DND-41 (cell line): ENCODE measurements at regions not wholly inside any gene's neighbourhood (a gene's known extent, or its start where the extent isn't known, plus 50 kb on each side); places are given as distances from the start of the nearest gene placed in this dataset.

Experiments
- ATAC-seq: fragments of 200-7000 bp; cut with Tn5 transposase; 3 replicates; pipeline ENCODE4 v1.9.1; 2021; ENCODE audit warnings: low read depth; ENCODE audit not compliant: insufficient read depth
- DNase-seq: peaks from one replicate; pipeline ENCODE4 v3.0.0-alpha.2; 2020
- H2AFZ ChIP-seq: 2 replicates; pipeline ENCODE4 v1.6.0; 2012; ENCODE audit warnings: low read depth, low read length
- H3K27ac ChIP-seq: 2 replicates; pipeline ENCODE4 v1.5.1; 2012; ENCODE audit warnings: low read length, inconsistent platforms
- H3K27me3 ChIP-seq: fragments of 200-600 bp; sonication (generic); 2 replicates; pipeline ENCODE4 v1.6.0; 2012; ENCODE audit warnings: low read length, mild to moderate bottlenecking, inconsistent platforms; ENCODE audit not compliant: insufficient read depth, poor library complexity
- H3K36me3 ChIP-seq: 2 replicates; pipeline ENCODE4 v1.5.1; 2012; ENCODE audit warnings: low read length, inconsistent platforms; ENCODE audit not compliant: insufficient read depth
- H3K4me1 ChIP-seq: 2 replicates; pipeline ENCODE4 v1.5.1; 2012; ENCODE audit warnings: mild to moderate bottlenecking, low read length; ENCODE audit not compliant: insufficient read depth
- H3K4me2 ChIP-seq: 2 replicates; pipeline ENCODE4 v1.6.0; 2012; ENCODE audit warnings: mild to moderate bottlenecking, moderate library complexity, low read length, inconsistent platforms; ENCODE audit not compliant: insufficient read depth
- H3K4me3 ChIP-seq, 2 experiments: fragments of 200-600 bp in 1 of 2; shearing (Covaris generic) in 1 of 2; 2 replicates each; pipeline ENCODE4 v1.5.1; 2012 to 2016; ENCODE audit warnings: inconsistent platforms in 2 of 2, low read length in 2 of 2, mild to moderate bottlenecking in 2 of 2, low read depth in 1 of 2, moderate library complexity in 1 of 2
- H3K79me2 ChIP-seq: 2 replicates; pipeline ENCODE4 v1.6.0; 2012; ENCODE audit warnings: low read length, inconsistent platforms; ENCODE audit not compliant: insufficient read depth
- H3K9ac ChIP-seq: 2 replicates; pipeline ENCODE4 v1.6.0; 2012; ENCODE audit warnings: low read depth, mild to moderate bottlenecking, inconsistent platforms, low read length, moderate library complexity
- H3K9me3 ChIP-seq: 2 replicates; pipeline ENCODE4 v1.5.1; 2012; ENCODE audit warnings: low read length, moderate library complexity, mild to moderate bottlenecking, inconsistent platforms; ENCODE audit not compliant: insufficient read depth, severe bottlenecking
- H4K20me1 ChIP-seq: 2 replicates; pipeline ENCODE4 v1.6.0; 2012; ENCODE audit warnings: low read length; ENCODE audit not compliant: insufficient read depth
- EZH2 ChIP-seq: IDR thresholded peaks from 3 replicates; pipeline ENCODE4 v1.6.1; 2012; ENCODE audit warnings: borderline replicate concordance, low read depth, mild to moderate bottlenecking, moderate library complexity, low read length, inconsistent platforms; ENCODE audit not compliant: severe bottlenecking
- TF ChIP-seq, protein P1 (sequence below): IDR thresholded peaks from 2 replicates; pipeline ENCODE4 v1.5.1; 2012; ENCODE audit warnings: borderline replicate concordance, low read length, moderate library complexity, mild to moderate bottlenecking; ENCODE audit not compliant: poor library complexity, severe bottlenecking; ENCODE audit errors: extremely low read depth

DNA sequence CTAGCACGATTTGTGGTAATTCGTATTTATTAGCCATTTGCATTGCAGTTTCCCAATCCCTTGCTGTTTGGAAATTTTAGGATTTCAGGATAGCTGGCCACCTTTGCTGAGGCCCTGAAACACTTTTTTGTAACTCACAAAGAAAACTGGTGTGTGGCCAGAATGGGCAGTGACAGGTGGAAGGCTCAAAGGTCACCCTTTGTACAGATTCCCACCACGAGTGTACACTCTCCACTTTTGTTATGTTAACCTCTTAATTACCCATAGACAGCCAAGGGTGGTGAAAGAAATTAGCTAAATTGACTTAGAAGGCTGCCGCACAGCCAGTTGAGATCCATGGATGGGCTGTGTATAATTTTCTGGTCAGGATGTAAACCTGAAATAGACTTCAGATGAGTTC lies 109.7 kb upstream of the ARX start:
- TF ChIP-seq EZH2, result no peak
- TF ChIP-seq, protein P1, sequence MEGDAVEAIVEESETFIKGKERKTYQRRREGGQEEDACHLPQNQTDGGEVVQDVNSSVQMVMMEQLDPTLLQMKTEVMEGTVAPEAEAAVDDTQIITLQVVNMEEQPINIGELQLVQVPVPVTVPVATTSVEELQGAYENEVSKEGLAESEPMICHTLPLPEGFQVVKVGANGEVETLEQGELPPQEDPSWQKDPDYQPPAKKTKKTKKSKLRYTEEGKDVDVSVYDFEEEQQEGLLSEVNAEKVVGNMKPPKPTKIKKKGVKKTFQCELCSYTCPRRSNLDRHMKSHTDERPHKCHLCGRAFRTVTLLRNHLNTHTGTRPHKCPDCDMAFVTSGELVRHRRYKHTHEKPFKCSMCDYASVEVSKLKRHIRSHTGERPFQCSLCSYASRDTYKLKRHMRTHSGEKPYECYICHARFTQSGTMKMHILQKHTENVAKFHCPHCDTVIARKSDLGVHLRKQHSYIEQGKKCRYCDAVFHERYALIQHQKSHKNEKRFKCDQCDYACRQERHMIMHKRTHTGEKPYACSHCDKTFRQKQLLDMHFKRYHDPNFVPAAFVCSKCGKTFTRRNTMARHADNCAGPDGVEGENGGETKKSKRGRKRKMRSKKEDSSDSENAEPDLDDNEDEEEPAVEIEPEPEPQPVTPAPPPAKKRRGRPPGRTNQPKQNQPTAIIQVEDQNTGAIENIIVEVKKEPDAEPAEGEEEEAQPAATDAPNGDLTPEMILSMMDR, result no peak
- Histone ChIP-seq H2AFZ (no peak overlapping the region), H3K4me1 (no peaks in the 10 kb centered on the region), H3K36me3 (no peaks in the 10 kb centered on the region), H4K20me1 (no peaks in the 10 kb centered on the region), H3K9me3 (no peaks in the 10 kb centered on the region), H3K79me2 (no peaks in the 10 kb centered on the region), H3K4me3 (no peak overlapping the region), H3K9ac (no peak overlapping the region), H3K27ac (no peak overlapping the region), H3K27me3 (no peaks in the 10 kb centered on the region), H3K4me2 (no peak overlapping the region)
- no peak for DNase-seq
- ATAC-seq, result no peak

DNA sequence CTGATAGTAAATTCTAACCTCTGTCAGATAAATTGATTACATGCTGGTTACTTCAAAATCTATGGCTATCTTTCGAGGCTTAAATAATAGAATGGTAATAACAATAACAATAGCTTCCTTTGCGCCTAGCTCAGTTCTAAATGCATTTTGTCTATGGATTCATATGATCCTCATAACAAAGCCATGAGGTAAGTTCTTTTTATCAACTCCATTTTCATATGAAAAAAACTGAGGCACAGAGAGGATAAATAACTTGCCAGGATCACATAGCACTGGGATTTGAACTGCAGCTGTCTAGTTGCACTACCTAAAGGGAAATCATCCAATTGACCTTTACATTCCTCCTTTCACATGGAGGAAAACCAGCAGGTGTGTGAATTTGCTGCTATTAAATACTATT lies 108.6 kb upstream of the ARX start:
- no peaks in the 10 kb centered on the region for H3K79me2 ChIP-seq
- H3K4me3 ChIP-seq, result no peak overlapping the region
- TF ChIP-seq, protein P1, result no peak
- no peak for TF ChIP-seq EZH2
- H3K4me1 ChIP-seq, result no peaks in the 10 kb centered on the region
- H3K27ac ChIP-seq, result no peak overlapping the region
- H3K36me3 ChIP-seq, result no peaks in the 10 kb centered on the region
- no peaks in the 10 kb centered on the region for H3K9me3 ChIP-seq
- H4K20me1 ChIP-seq, result no peaks in the 10 kb centered on the region
- no peak overlapping the region for H3K4me2 ChIP-seq
- no peak for DNase-seq
- no peaks in the 10 kb centered on the region for H3K27me3 ChIP-seq
- no peak overlapping the region for H2AFZ ChIP-seq
- H3K9ac ChIP-seq, result no peak overlapping the region
- no peak for ATAC-seq

DNA sequence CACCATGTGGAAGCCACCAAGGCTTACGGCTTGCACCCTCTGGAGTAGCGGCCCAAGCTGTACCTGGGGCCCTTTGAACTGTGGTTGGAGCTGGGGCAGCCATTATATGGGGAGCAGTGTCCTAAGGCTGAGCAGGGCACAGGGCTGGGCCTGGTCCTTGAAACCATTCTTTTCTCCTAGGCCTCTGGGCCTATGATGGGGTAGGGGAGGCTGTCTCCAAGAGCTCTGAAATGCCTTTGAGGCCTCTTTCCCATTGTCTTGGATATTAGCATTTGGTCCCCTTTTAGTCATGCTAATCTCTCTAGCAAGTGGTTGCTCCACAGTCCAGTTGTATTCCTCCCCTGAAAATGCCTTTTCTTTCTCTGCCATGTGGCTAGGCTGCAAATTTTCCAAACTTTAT lies 96.4 kb upstream of the ARX start:
- Histone ChIP-seq H3K9ac (no peak overlapping the region), H3K4me2 (no peak overlapping the region), H3K79me2 (no peaks in the 10 kb centered on the region), H2AFZ (no peak overlapping the region), H3K9me3 (no peaks in the 10 kb centered on the region), H3K27me3 (no peaks in the 10 kb centered on the region), H3K4me3 (no peak overlapping the region), H3K27ac (no peak overlapping the region), H4K20me1 (no peaks in the 10 kb centered on the region), H3K4me1 (no peaks in the 10 kb centered on the region), H3K36me3 (no peaks in the 10 kb centered on the region)
- DNase-seq (no peak), ATAC-seq (no peak)
- no peak for TF ChIP-seq EZH2
- TF ChIP-seq, protein P1, result no peak

DNA sequence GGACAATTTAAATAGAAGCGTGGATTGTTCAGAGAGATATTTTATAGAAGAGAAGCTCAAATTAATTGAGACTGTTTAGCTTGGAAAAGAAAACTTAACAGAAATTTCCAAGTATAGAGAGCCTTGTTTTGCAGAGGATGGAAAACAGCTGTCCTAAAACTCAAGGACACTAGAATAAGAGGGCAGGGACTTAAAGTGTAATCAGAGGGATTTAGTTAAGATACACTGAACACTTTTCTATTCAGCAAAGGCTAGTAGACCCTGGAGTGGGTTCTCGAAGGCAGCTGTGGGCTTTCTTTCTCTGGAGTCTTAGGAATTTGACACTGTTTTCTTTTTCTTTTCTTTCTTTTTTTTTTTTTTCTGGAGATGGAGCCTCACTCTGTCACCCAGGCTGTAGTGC lies 92.7 kb upstream of the ARX start:
- ATAC-seq (no peak), DNase-seq (no peak)
- no peak overlapping the region for H3K4me2 ChIP-seq
- TF ChIP-seq, protein P1, result no peak
- TF ChIP-seq EZH2, result no peak
- no peak overlapping the region for H2AFZ ChIP-seq
- H3K79me2 ChIP-seq, result no peaks in the 10 kb centered on the region
- no peaks in the 10 kb centered on the region for H3K9me3 ChIP-seq
- no peak overlapping the region for H3K9ac ChIP-seq
- H3K4me3 ChIP-seq, result no peak overlapping the region
- H3K36me3 ChIP-seq, result no peaks in the 10 kb centered on the region
- H4K20me1 ChIP-seq, result no peaks in the 10 kb centered on the region
- no peaks in the 10 kb centered on the region for H3K4me1 ChIP-seq
- H3K27me3 ChIP-seq, result no peaks in the 10 kb centered on the region
- no peak overlapping the region for H3K27ac ChIP-seq
